Sigmoid colon (tissue), 6 donors: ENCODE measurements at regions not wholly inside any gene's neighbourhood (a gene's known extent, or its start where the extent isn't known, plus 50 kb on each side); places are given as distances from the start of the nearest gene placed in this dataset.

Experiments used
- DNase-seq: peaks from one replicate; pipeline ENCODE4 v3.0.0-alpha.2; 2019
- H3K27ac ChIP-seq, 4 donors: fragments of 200-600 bp; sonication (generic); one replicate each; pipeline ENCODE4 v1.5.1; 2016 to 2019; ENCODE audit warnings: mild to moderate bottlenecking in 1 of 4
- H3K27me3 ChIP-seq, 3 donors: fragments of 200-600 bp; sonication (generic); one replicate each; pipeline ENCODE4 v1.5.1; 2019; ENCODE audit warnings: mild to moderate bottlenecking in 1 of 3
- H3K36me3 ChIP-seq, 4 donors: fragments of 200-600 bp; sonication (generic); one replicate each; pipeline ENCODE4 v1.5.1; 2016 to 2019
- H3K4me1 ChIP-seq, 4 donors: fragments of 200-600 bp; sonication (generic); one replicate each; pipeline ENCODE4 v1.5.1; 2017 to 2019
- H3K4me3 ChIP-seq, 4 donors: fragments of 200-600 bp; sonication (generic); one replicate each; pipeline ENCODE4 v1.5.1; 2017 to 2019; ENCODE audit warnings: mild to moderate bottlenecking in 2 of 4, moderate library complexity in 1 of 4
- H3K9me3 ChIP-seq, 4 donors: fragments of 200-600 bp in 3 of 4; sonication (generic) in 3 of 4; one replicate each; pipeline versions ENCODE4 v1.5.1 to v1.6.1; 2013 to 2019
- CTCF ChIP-seq, 4 experiments: fragments of 450-650 bp in 3 of 4; fragments of 200-600 bp in 1 of 4; IDR thresholded peaks; one replicate each; pipeline ENCODE4 v1.5.1; 2016 to 2019; ENCODE audit warnings: antibody characterized with exemption in 4 of 4, mild to moderate bottlenecking in 3 of 4, moderate library complexity in 2 of 4
- EP300 ChIP-seq, 4 donors: sonication (generic); formaldehyde crosslinking; IDR thresholded peaks; one replicate each; pipeline ENCODE4 v1.6.1; 2017; ENCODE audit warnings: antibody characterized with exemption in 4 of 4
- POLR2A ChIP-seq, 2 donors: fragments of 450-650 bp; IDR thresholded peaks; one replicate each; pipeline ENCODE4 v1.6.1; 2016; ENCODE audit warnings: antibody characterized with exemption in 2 of 2, mild to moderate bottlenecking in 2 of 2, moderate library complexity in 2 of 2
- POLR2AphosphoS5 ChIP-seq, 4 donors: sonication (generic); formaldehyde crosslinking; IDR thresholded peaks; one replicate each; pipeline ENCODE4 v1.6.1; 2017; ENCODE audit warnings: antibody characterized with exemption in 4 of 4
- WGBS, 2 donors: extraction: QIAGEN DNeasy Blood & Tissue Kit; methylation state at CpG; one replicate each; pipeline ENCODE4 v1.1.7; 2013; 5-methylcytosine and 5-hydroxymethylcytosine counted together
- intact Hi-C: fragments of 100-400 bp; cut with DNase I; formaldehyde crosslinking; loops from one replicate; pipeline ENCODE4 v1.15.1; 2023
- donor health status: healthy with polysubstance abuse.
- donor health status: healthy.

DNA sequence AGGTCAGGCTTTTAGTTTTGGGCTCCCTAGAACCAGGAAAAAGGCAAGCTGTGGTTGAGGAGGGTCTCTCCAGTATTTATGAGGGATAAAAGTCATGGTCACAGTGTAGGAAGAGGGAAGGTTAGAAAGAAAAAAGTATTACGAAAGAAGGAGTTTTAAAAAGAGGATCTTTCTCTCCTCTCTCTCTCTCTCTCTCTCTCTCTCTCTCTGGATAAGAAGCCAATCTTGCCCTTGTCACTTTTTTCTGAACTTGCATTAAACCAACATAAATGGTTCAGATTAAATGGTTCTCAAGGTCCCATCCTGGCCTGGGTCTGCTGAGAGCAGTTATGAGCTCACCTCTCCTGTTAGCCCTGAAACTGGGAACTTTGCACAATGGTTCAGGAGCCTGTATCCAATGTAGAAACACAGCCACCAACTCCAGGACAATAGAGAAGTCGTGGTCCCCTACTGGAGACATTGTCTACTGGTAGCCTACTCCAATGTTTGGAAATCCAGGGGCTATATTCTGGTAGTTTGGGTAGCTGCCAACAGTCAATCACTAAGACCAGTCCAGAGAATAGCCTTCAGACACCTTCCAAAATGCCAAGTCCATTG lies 131.9 kb downstream of the DAD1 start:
- 50 to 70% methylated on average over 2 of the region's 2 CpGs for WGBS, 2 donors
- Histone ChIP-seq H3K4me3 (no peak overlapping the region), H3K36me3 (no peaks in the 10 kb centered on the region), H3K4me1 (peaks cover 0 to 22% (median 12%) of the 10 kb centered on the region in 4 donors), H3K27me3 (no peaks in the 10 kb centered on the region), H3K27ac (no peak overlapping the region), H3K9me3 (no peaks in the 10 kb centered on the region)
- TF ChIP-seq CTCF (IDR thresholded peaks at IDR 0.05) (no peak), POLR2AphosphoS5 (IDR thresholded peaks at IDR 0.05) (no peak), POLR2A (IDR thresholded peaks at IDR 0.05) (no peak), EP300 (IDR thresholded peaks at IDR 0.05) (no peak)
- no peak for DNase-seq
- intact Hi-C loops, result no loop called here

DNA sequence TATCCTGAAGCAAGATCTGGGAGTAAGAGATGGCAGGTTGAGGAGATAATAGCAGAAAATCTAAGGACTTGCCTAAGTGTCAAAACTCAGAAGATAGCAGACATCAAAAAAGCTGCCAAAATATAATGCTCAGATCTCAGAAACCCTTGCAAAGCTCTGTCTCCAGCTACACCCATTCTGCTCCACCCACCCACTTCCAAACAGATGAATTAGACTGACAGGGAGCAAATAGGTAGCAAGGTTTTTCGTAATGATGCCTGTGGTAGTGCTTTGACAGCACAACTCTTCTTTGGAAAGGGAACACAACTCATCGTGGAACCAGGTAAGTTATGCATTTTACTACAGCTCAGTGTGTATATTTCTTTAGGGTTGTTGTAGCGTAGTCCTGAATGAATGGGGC lies 132.6 kb downstream of the DAD1 start:
- H3K36me3 ChIP-seq, result no peaks in the 10 kb centered on the region
- no peak overlapping the region for H3K27ac ChIP-seq
- no peak for DNase-seq
- H3K9me3 ChIP-seq, result no peaks in the 10 kb centered on the region
- TF ChIP-seq EP300 (IDR thresholded peaks at IDR 0.05) (no peak), POLR2AphosphoS5 (IDR thresholded peaks at IDR 0.05) (no peak), POLR2A (IDR thresholded peaks at IDR 0.05) (no peak), CTCF (IDR thresholded peaks at IDR 0.05) (no peak)
- H3K4me1 ChIP-seq, result peaks cover 0 to 22% (median 12%) of the 10 kb centered on the region in 4 donors
- intact Hi-C loops, result no loop called here
- H3K4me3 ChIP-seq, result no peak overlapping the region
- no peaks in the 10 kb centered on the region for H3K27me3 ChIP-seq
- WGBS, 2 donors, result 69 to 80% methylated on average over 3 of the region's 3 CpGs

- Histone ChIP-seq H3K4me3 (no peak overlapping the region), H3K27me3 (no peaks in the 10 kb centered on the region), H3K9me3 (no peaks in the 10 kb centered on the region), H3K27ac (no peak overlapping the region), H3K4me1 (peaks cover 0 to 13% (median 2%) of the 10 kb centered on the region in 4 donors), H3K36me3 (no peaks in the 10 kb centered on the region)
- WGBS, 2 donors, result 69 to 77% methylated on average over 4 of the region's 4 CpGs
- TF ChIP-seq EP300 (IDR thresholded peaks at IDR 0.05) (no peak), CTCF (IDR thresholded peaks at IDR 0.05) (no peak), POLR2AphosphoS5 (IDR thresholded peaks at IDR 0.05) (no peak), POLR2A (IDR thresholded peaks at IDR 0.05) (no peak)
- intact Hi-C loops, result no loop called here
- no peak for DNase-seq
Measured at GRCh38 chr14:22452330-22452729, 136.7 kb downstream of the DAD1 start.

- 74 to 85% methylated on average over 7 of the region's 7 CpGs for WGBS, 2 donors
- Histone ChIP-seq H3K27ac (no peak overlapping the region), H3K4me1 (no peaks in the 10 kb centered on the region), H3K27me3 (no peaks in the 10 kb centered on the region), H3K36me3 (no peaks in the 10 kb centered on the region), H3K9me3 (no peaks in the 10 kb centered on the region), H3K4me3 (no peak overlapping the region)
- TF ChIP-seq CTCF (IDR thresholded peaks at IDR 0.05) (no peak), POLR2AphosphoS5 (IDR thresholded peaks at IDR 0.05) (no peak), POLR2A (IDR thresholded peaks at IDR 0.05) (no peak), EP300 (IDR thresholded peaks at IDR 0.05) (no peak)
- intact Hi-C loops, result no loop called here
- no peak for DNase-seq
Measured at GRCh38 chr14:22450266-22450665, 138.8 kb downstream of the DAD1 start.

- no peaks in the 10 kb centered on the region for H3K27me3 ChIP-seq
- H3K4me3 ChIP-seq, result no peak overlapping the region
- no peak for DNase-seq
- TF ChIP-seq POLR2AphosphoS5 (IDR thresholded peaks at IDR 0.05) (no peak), CTCF (IDR thresholded peaks at IDR 0.05) (no peak), EP300 (IDR thresholded peaks at IDR 0.05) (no peak), POLR2A (IDR thresholded peaks at IDR 0.05) (no peak)
- no peaks in the 10 kb centered on the region for H3K4me1 ChIP-seq
- no peaks in the 10 kb centered on the region for H3K36me3 ChIP-seq
- intact Hi-C loops, result no loop called here
- no peak overlapping the region for H3K27ac ChIP-seq
- H3K9me3 ChIP-seq, result no peaks in the 10 kb centered on the region
- 87 to 91% methylated on average over 2 of the region's 2 CpGs for WGBS, 2 donors
Measured at GRCh38 chr14:22449600-22449905, 139.5 kb downstream of the DAD1 start.
